ENCODE measurements at regions not wholly inside any gene's neighbourhood (a gene's known extent, or its start where the extent isn't known, plus 50 kb on each side); places are given as distances from the start of the nearest gene placed in this dataset.
A peak's percentile ranks its signal among the peaks of the same experiment; 100 is the strongest.
"Not testable (repeated sequence)": the region's sequence is repeated elsewhere in the genome, so short reads cannot be mapped to it uniquely, and the experiment has no call there.

DNA sequence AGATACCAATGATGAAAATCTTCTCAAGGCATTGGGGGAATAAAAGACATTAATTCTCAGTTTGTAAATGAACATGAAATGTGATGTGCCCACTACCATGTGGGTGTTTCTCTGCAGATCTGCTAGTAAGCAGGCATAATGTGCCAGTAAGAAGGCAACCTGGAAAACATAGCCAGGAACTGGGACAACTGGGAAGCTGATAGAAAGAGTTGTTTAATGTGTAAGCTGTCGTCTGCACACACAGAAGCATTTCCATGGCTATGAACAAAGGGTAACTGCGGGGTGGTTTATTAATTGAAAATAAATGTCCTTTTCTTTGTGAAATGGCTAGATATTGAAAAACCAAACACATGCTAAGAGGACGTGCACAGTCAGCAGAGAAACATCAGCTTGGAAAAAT, 52.0 kb downstream of the ZC3H11B start:
- DNase-seq, result no peak

DNA sequence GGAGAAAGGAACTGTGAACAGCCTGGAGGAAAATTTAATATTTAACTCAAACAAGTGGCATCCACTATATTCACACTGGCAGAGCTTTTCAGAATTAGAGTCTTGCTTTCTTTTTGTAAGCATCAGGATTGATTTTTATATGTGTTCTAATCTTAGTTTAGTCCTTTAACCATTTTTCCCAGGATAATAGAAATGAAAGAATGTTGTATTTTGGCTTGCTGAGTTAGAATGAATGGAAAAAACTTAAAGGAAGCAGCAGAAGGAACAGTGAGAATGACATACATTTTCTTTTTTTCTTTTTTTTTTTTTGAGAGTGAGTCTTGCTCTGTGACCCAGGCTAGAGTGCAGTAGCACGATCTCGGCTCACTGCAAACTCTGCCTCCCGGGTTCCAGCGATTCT, 53.0 kb downstream of the ZC3H11B start:
- no peak for DNase-seq

DNA sequence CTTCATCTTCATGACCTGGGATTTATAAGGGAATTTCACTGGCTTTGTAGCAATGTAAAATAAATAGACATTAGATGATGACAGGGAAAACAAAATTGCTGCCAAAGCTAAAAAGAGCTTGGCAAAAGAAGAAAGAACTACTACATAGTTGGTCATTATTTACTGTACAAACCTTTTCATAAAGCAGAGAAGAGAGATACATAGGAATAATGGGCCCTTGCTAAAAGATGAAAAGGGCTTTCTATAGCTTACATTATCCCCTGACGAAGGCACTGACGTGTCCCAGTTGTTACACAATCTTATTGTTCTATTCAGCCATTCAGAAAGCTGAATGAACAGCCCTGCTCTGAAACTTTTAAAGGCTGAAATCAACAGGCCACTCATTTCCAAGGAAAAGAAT, 57.1 kb downstream of the ZC3H11B start:
- DNase-seq, result peak; percentile 71

DNA sequence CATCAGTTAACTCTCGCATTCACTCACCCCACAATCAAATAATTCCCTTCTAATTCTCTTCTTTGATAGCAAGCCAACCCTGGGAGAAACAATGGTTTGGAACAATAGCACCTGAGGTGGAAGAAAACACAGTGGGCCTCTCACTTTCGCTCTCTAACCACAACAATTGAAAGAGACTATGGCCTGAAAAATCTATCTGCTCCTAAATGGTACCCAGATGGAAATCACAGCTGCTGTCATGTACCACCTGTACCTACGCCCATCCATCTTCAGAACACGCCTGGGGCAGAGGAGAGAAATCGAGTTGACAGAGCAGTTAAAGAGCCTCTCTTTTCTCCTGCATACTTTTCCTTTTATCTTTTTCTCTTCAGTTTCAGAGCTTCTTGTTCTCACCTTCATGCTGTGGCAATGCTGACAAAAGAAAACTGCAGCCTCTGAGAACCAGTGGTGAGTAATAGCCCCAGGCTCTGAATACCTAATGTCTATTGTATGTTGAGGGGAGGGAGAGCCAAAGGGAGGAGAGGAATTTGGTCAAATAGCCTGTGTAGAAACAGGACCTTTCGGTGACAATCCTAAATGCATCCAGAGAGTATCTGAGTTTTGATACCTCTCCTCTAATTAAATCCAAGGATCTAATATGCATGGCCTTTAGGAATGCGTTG, 57.7 kb downstream of the ZC3H11B start:
- peak; percentile 39 for DNase-seq

DNA sequence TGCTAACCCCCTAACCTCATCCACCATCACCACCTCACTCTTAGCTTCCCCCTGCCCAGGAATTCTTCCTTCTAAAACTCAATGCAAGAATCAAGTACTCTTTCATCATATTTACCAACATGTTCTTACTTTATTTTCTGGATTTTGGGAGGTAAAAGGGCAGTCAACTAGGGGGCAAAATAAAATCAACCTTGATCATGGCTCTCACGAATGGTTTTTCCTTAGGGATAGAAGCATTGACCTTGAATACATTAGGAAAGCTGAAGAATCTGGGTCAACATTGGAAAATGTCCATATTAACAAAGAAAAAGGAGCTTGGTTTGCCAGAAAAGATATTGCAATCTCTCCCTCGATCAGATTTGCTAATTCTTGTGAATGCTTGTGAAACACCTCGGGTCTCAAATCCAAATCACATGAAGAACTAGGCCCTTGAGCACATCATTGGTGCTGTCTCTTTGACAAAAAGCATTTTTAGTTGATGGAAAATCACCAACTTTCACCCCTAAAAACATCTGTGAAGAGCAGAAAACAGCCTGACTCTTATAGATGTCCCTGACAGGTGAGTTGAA, 58.9 kb downstream of the ZC3H11B start:
- DNase-seq, result no peak

DNA sequence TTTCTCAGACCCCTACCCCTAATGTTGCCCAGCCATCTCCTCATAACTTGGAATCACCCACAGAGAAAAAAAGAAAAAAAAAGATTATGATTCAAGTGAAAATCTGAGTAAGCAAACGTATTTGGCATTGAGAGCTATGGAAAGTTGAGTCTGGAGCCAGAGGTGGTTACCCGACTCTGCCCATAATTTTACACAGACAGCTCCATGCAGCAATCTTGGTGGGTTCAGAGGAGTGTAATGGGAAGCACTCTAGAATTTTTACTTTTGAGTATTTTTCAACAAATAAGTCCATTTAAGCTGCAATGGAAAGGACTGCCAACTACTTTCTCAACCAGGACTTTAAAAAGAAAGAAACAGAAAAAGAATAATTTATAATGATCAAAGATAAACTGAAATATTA, 62.7 kb downstream of the ZC3H11B start:
- no peak for DNase-seq

DNA sequence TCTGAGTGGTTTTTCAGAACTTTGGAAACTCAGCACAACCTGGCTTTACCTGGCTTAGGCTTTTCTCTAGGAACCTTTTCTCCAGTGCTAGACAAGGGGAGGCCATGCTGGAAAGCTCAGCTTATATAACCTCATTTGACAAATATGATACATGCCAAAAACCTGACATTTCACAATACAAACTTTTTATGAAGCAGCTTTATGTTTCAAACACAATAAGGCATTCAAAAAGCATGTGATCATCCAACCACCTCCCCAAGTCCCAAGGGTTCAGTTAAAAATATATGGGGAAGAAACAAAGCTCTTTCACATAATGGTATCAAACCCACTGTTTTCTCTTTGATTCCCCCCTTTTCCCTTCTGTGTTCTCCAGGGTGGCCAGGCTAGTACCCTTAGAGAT, 63.7 kb downstream of the ZC3H11B start:
- DNase-seq, result peak; percentile 54

DNA sequence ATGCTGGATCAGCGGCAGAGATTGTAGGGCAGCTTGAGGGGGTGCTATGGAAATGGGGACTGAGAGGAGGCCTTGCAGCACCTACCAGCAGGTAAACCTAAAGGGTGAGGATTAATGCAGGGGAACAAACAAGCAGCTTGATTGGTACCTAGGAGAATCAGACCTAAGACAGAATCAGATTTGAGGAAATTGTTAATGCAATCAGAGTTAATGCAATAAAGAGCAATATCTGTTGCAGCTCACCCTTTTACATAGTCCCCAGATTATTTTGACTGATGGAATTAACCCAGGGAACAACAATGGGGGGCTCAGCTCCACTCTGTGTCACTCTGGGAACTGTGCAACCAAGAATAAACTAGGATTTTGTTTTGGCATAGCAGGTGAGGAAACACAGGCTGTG, 64.5 kb downstream of the ZC3H11B start:
- no peak for DNase-seq

DNA sequence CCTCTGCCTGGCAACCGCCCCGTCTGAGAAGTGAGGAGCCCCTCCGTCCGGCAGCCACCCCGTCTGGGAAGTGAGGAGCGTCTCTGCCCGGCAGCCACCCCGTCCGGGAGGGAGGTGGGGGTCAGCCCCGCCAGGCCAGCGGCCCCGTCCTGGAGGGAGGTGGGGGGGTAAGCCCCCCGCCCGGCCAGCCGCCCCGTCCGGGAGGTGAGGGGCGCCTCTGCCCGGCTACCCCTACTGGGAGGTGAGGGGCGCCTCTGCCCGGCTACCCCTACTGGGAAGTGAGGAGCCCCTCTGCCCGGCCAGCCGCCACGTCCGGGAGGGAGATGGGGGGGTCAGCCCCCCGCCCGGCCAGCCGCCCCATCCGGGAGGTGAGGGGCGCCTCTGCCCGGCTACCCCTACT, 67.1 kb downstream of the ZC3H11B start:
- not testable (repeated sequence) for DNase-seq

DNA sequence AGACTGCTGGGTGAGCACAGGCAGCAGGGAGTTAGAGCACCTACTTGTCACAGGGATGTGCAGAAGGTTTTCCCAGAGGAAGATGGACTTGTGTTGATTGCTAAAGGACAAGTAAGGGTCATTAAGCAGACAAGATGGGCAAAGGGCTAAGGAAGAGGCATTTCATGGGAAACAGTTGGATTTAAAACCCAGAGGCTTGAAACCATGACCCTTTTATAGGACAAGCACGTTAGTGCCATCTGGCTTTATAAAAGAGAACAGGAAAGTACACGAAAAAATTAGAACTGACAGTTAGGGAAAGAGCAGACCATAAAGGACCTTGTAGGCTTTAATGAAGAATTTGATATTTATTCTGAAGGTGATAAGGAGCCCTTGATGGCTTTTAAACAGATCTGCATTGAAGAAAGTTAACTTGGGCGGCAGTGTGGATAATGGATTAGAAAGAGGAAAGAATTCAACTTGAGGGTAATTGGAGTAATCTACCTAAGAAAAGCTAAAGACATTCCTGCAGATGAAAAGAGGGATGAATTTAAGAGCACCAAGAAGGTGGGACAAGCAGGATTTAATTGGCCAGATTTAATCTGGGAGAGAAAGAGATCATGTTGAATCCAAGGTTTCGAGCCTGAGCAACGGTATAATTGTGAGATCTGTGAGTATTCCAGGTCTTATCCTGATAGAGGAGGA, 68.6 kb downstream of the ZC3H11B start:
- DNase-seq, result no peak

DNA sequence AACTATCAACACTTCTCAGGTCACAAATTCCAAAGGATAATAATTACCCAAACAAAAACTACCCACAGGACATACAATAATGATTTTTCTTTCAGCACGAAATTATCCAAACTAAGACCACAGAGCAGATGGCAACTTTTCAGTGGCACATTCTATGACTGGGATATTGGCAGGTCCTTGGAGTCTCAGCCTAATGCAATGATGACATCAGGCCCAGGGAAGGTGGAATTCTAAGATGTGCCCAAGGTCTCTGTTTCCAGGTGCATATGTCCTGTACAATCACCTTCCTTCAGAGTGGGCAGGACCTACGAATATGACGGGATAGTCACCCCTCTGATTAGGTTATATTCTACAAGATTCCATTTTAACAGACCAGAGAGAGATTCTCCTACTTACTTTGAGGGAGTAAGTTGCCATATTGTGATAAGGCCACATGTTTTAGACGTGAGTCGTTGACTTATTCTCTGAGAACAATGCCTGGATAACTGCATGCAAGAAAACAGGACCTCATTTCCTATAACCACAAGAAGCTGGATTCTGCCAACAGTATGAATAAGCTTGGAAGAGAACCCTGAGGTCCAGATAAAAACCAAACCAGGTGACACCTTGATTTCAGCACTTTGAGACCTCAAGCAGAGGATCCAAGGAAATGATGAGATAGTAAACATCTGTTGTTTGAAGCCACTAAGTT, 69.9 kb downstream of the ZC3H11B start:
- no peak for DNase-seq

DNA sequence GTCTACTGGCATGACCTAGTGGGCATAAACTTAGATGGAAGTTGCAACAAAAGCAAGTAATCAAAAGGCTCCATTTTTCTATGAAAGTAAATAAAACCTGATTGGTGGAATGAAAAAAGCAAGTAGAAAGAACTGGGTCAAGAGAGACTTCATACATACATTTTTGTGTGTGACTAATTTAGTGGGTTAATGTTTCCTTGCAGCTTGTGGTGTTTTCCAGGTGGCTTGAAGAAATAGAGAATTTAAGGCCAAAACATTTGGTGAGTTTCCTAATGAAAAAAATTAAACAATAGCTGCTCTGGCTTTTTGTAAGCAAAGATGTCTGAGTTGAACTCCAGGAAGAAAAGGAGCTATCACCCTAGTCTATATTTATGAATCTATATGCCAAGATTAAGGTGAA, 71.0 kb downstream of the ZC3H11B start:
- no peak for DNase-seq

DNA sequence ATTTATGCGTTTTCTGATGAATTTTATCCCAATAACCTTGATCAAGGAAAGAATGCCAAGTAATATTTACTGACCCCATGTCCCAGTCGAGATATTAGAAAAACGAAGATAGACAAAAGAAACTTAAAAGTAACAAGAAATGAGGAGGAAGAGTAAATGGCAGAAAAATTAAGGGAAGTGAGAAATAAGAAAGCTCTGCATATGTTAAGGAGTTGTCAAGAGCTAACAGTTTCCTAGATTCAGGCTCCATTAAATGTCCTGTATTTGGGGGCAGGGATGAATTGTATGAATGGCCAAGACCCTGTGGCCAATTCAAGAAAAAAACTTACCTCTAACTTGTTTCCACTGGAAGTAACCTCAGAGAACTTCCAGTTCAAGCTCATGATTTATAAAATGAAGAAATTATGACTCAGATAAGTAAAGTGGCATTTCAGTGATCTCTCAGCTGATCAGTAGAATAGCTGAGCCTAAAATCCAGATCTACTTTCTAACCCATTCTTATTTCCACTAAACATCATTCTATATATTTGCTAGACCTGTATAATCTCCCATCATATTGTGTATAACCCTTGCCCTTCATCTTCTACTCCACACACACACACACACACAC, 73.2 kb downstream of the ZC3H11B start:
- no peak for DNase-seq

DNA sequence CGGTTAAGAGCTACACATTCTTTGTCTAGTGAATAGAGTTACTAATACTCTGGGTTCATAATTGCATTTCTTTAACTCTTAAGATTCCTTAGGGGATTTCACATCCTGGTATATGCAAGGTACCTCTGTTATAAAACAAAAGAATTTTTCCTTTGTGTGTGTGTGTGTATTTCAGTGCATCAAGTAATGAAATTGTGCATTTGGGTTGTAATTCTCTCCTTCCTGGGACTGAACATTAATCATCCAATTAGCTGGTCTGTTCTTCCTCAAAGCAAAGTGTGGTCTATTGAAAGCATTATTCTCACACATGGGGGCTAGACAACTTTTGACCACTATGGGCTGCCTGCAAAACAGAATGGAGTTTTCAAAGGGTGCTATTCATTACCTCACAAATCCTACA, 74.0 kb downstream of the ZC3H11B start:
- no peak for DNase-seq

DNA sequence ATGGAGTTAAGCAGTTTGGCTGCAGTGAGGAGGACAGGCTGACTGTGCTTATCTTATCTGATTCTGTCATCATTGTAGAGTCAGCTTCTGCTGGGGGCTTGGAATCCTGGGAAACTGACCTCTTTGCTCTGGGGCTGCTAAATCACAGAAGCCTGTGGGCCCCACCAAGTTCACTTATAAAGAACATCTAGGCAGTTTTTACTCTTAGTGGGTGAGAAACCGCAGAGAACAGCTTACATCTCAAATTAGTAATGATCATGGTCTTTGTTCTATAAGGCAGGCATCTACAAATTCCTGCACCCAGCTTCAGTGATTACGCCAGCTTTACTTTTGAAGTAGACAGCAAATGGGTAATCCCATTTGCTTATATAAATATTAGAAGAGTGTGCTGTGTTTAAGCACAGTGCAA, 75.7 kb downstream of the ZC3H11B start:
- DNase-seq, result no peak

DNA sequence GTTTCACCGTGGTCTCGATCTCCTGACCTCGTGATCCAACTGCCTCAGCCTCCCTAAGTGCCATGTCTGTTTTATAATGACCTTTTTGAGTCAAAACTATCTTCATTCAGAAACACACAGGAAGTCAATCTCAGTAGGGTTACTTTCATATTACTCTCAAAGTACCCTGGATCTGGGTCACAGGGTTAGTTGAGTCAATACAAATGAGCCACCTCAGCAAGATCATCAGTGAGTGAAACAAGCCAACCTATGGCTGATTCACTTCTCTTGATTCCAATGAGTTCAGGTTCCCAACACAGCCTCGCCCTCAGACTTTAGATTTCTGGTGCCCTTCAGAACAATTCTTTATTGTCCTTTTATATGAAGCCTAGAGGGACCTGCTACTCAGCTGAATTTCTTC, 76.9 kb downstream of the ZC3H11B start:
- DNase-seq, result no peak

DNA sequence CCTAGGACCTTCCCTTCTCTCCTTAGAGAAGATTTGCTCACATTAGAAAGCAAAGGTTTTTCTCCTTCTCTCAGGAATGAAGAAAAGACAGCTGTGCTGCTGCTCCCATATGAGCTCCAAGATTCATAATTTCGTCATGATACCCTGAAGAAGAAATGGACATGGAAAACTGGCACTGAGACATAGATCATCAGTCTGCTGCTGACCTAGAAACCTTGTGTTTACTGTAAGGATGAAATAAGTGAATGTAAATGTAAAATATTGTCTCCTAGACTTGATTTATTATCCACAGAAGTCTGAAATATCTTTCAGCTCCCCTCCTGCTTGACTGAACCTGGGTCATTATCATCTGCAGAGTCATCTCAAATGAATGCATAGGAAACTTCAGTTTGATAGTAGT, 77.9 kb downstream of the ZC3H11B start:
- no peak for DNase-seq

DNA sequence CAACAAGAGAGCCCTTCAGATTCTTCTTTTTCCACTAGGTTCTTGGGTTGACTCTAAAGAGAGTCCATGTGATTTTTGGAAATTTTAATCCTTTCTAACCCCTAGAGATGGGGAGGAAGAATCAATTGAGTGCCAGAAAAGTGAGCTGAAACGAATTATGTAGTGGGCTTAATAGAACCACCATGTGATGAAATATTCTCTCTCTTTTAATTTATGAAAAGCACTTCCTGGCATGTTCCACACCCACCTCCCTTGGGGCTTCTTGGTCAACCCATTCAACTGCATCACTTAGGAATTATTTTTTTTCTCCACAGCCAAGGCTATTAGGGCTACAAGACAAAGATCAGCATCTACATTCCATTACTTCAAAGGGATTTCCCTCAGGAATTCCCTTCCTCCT, 79.6 kb downstream of the ZC3H11B start:
- DNase-seq, result no peak

DNA sequence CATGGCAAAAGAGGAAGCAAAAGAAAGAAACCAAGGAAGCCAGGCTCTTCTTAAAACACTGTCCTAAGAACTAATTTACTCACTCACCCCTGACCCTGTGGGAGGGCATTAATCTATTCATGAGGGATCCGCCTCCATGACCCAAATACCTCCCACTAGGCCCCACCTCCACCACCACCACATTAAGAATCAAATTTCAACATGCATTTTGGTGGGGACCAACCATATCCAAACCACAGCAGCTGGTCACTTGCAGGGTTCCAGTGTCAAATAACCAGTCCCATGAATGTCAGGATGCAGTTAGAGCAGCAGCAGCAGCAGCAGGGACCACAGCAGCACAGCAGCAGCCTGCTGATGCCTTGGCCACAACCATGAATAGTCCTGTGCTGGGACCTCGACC, 83.8 kb downstream of the ZC3H11B start:
- DNase-seq, result no peak

DNA sequence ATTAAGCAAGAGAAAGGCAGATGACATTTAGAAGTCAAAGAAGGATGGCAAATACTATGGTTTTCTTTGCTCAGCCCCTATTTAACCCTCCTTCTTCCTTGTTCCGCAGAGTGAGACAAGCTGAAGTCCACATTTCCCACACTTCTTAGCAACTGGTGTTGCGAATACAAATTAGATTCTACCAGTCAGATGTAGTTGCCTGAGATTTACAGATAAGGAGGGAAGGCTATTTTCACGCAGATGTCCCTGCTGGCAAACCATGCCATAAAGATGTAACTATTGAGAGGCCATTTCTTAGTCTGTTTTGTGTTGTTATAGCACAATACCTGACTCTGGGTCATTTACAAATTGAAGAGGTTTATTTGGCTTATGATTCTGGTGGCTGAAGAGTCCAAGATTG, 84.3 kb downstream of the ZC3H11B start:
- DNase-seq, result no peak

DNA sequence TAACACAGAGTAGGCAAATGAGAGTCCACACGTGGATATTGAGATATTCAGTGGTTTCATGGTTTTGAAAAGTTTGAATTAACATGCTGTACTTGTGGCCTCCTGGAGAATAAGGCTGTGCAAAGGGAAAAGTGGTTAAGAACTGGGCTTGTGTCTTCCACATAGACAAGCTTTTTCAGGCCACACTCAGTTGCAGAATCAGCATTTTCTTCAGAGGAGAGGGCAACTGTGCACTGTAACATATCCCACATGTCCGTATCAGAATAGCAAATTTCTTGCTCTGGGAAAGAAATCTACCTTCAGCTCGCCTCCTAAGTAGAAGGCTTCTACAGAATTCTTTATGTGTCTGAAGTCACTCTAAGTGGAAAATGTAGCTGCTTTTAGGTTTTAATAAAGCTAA, 84.9 kb downstream of the ZC3H11B start:
- no peak for DNase-seq

DNA sequence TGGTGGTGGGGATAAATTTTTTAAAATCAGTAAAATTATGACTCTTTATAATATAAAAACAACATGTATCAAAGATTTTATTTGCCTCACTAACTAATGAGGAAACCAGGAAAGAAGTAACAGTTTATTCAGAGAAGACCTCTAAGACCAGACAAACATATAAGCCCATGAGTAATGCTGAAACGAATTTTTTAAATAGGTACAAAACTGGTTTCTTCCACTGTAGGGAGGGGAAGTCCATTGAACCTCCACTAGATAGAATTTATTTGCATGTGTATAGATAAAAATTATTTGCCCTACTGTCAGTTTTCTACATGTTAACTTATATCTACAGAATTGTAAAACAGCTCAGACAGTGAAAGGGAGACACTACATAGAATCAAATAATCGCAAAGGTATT, 86.8 kb downstream of the ZC3H11B start:
- no peak for DNase-seq

DNA sequence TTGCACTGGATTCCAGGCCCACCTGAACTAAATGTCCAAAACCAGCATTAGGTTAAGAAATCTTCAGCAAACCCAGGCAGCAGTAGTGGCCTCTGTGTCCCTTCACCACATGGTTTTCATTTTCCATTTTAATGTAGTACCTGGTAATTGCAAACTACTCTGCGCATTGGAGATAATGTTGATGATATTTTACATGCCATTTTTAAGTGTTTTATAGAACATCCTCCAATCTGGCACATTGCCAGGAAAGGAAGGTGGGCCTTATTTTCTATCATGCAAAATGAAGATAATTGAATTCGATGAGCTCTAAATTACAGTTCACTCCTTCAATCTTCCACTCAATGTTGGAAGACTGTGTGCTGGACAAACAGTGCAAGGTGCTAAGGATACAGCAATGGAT, 89.5 kb downstream of the ZC3H11B start:
- DNase-seq, result no peak

Measured in tongue (tissue), 1 donor.